IPS-15b (cell line): ENCODE measurements at regions not wholly inside any gene's neighbourhood (a gene's known extent, or its start where the extent isn't known, plus 50 kb on each side); places are given as distances from the start of the nearest gene placed in this dataset.

Experiments used
- H3K27me3 ChIP-seq: one replicate; pipeline ENCODE4 v1.6.1; 2013; ENCODE audit warnings: low read length; ENCODE audit not compliant: control insufficient read depth, insufficient read depth
- H3K36me3 ChIP-seq: one replicate; pipeline ENCODE4 v1.6.1; 2013; ENCODE audit warnings: low read length; ENCODE audit not compliant: control insufficient read depth, insufficient read depth
- H3K4me1 ChIP-seq: one replicate; pipeline ENCODE4 v1.6.1; 2013; ENCODE audit warnings: mild to moderate bottlenecking, low read length; ENCODE audit not compliant: control insufficient read depth, insufficient read depth
- H3K4me3 ChIP-seq: one replicate; pipeline ENCODE4 v1.5.1; 2013; ENCODE audit warnings: low read depth, low read length
- H3K9ac ChIP-seq: one replicate; pipeline ENCODE4 v1.6.1; 2013; ENCODE audit warnings: low read depth, mild to moderate bottlenecking, low read length
- H3K9me3 ChIP-seq: one replicate; pipeline ENCODE4 v1.6.1; 2013; ENCODE audit warnings: mild to moderate bottlenecking, low read length; ENCODE audit not compliant: control insufficient read depth, insufficient read depth

- H3K27me3 ChIP-seq = no peaks in the 10 kb centered on the region
- no peak overlapping the region for H3K9ac ChIP-seq
- H3K4me1 ChIP-seq = no peaks in the 10 kb centered on the region
- no peaks in the 10 kb centered on the region for H3K36me3 ChIP-seq
- H3K9me3 ChIP-seq = no peaks in the 10 kb centered on the region
- no peak overlapping the region for H3K4me3 ChIP-seq
Observed at GRCh38 chr22:27213766-27214581, 556.6 kb downstream of the MIAT start.

DNA sequence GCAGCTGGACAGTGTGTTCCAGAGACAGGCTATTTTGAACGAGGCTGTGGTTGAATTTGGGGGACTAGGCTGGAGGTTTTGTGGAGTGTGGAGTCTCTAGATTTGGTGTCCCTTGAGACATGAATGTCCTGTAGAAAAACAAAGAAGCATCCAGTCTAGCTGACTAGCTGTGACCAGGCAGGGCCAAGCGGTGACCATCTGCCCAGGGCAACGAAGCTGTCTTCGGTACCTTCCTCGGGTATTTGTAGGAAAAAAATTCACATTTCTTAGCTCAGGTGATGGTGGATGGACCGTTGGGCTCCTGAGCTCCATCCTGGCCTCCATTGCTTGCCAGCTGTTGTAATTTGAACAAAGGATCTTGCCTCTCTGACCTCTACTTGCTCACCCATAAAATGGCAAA, 557.3 kb downstream of the MIAT start:
- H3K27me3 ChIP-seq = no peaks in the 10 kb centered on the region

GRCh38 chr22:27215871-27216270, 558.5 kb downstream of the MIAT start:
- H3K4me3 ChIP-seq = no peak overlapping the region
- no peaks in the 10 kb centered on the region for H3K4me1 ChIP-seq
- H3K27me3 ChIP-seq = no peaks in the 10 kb centered on the region
- no peaks in the 10 kb centered on the region for H3K9me3 ChIP-seq
- no peaks in the 10 kb centered on the region for H3K36me3 ChIP-seq
- H3K9ac ChIP-seq = no peak overlapping the region

More for the DNA sequence above, 557.3 kb downstream of the MIAT start:
- Histone ChIP-seq H3K9ac (no peak overlapping the region), H3K4me1 (no peaks in the 10 kb centered on the region), H3K36me3 (no peaks in the 10 kb centered on the region), H3K9me3 (no peaks in the 10 kb centered on the region), H3K4me3 (no peak overlapping the region)

DNA sequence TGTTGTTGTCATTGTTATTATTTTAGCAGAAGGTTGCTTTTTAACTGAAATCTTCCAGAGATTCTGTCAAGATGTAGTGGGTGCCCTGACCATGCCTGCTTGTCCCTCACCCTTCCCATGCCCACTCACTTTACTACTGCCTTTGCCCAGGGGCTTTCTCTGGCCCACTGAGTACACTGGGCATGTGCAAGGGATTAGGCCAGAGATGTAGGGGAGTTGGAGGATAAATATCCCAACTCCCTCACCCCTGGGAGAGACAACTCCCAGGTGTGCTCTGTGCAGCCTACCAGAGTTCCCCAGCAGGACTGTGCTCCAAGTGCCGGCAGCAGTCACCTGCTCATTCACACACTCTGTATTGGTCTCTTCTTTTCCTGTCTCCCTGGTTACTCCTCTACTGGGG, 559.1 kb downstream of the MIAT start:
- Histone ChIP-seq H3K9me3 (no peaks in the 10 kb centered on the region), H3K27me3 (no peaks in the 10 kb centered on the region), H3K36me3 (no peaks in the 10 kb centered on the region), H3K9ac (no peak overlapping the region), H3K4me1 (no peaks in the 10 kb centered on the region), H3K4me3 (no peak overlapping the region)

GRCh38 chr22:27217154-27217553, 559.8 kb downstream of the MIAT start:
- no peaks in the 10 kb centered on the region for H3K27me3 ChIP-seq

DNA sequence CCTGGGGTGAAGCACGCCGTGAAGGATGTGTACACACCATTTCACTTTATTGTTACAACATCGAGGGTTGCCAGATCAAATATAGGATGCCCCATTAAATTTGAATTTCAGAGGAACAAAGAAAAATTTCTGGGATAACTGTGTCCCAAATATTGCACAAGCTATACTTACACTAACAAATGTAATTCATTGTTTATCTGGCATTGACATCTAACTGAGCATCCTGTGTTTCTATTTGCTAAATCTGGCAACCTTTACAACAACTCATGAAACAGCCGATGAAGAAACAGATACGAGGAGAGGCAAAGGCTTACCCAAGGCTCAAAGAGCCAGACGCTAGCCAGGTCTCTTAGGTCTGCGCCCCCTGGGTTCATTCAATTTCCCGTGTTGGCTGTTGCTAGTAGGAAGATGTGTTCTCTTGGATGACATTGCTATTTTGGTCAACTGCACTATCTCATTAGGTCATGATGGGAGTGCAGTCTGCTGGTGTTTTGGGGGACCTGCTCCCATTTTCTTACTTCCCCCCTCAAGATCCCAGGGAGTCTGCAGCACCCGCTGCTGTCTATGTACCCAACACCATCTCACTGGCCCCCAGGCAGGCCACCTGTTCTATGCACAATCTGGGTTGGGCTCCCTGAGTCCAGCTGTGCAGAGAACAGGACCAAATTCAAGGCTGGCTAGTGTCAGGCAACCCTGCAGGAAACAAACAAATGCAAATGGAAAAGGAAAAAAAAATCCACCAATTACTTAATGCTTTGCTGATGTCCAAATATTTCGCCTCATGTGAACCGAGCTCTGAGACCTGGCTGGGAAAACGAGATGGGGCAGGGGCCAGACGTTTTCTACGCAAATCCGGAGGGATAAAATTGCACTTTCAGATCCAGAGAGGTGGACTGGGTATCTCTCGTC, 560.9 kb downstream of the MIAT start:
- H3K36me3 ChIP-seq = no peaks in the 10 kb centered on the region
- no peak overlapping the region for H3K4me3 ChIP-seq
- H3K27me3 ChIP-seq = no peaks in the 10 kb centered on the region
- H3K9me3 ChIP-seq = no peaks in the 10 kb centered on the region
- H3K9ac ChIP-seq = no peak overlapping the region
- no peaks in the 10 kb centered on the region for H3K4me1 ChIP-seq

More at GRCh38 chr22:27217154-27217553, 559.8 kb downstream of the MIAT start:
- no peak overlapping the region for H3K9ac ChIP-seq
- H3K9me3 ChIP-seq = no peaks in the 10 kb centered on the region
- H3K4me1 ChIP-seq = no peaks in the 10 kb centered on the region
- H3K4me3 ChIP-seq = no peak overlapping the region
- no peaks in the 10 kb centered on the region for H3K36me3 ChIP-seq

GRCh38 chr22:27219036-27219435, 561.6 kb downstream of the MIAT start:
- Histone ChIP-seq H3K9me3 (no peaks in the 10 kb centered on the region), H3K27me3 (no peaks in the 10 kb centered on the region), H3K36me3 (no peaks in the 10 kb centered on the region), H3K4me3 (no peak overlapping the region), H3K4me1 (no peaks in the 10 kb centered on the region), H3K9ac (no peak overlapping the region)

DNA sequence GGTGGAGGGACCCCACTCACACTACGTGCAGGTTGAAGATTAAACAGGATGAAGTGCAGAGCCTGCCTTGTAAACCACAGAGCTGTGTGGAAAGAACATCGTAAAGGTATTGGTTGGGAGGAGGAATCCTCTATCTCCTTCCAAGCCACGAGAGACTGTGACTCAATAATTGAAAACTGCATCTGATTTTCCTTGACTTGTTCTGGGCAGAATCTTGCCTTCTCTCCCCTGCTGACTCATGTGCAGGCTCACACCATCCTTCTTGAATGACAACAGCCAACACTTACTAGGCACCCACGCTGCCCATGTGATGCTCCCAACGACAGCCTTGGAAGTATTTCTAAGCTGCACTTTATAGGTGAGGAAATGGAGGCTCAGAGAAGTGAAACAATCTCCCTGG, 563.0 kb downstream of the MIAT start:
- H3K9me3 ChIP-seq = no peaks in the 10 kb centered on the region
- H3K27me3 ChIP-seq = no peaks in the 10 kb centered on the region
- H3K4me3 ChIP-seq = no peak overlapping the region
- no peak overlapping the region for H3K9ac ChIP-seq
- no peaks in the 10 kb centered on the region for H3K36me3 ChIP-seq
- no peaks in the 10 kb centered on the region for H3K4me1 ChIP-seq

DNA sequence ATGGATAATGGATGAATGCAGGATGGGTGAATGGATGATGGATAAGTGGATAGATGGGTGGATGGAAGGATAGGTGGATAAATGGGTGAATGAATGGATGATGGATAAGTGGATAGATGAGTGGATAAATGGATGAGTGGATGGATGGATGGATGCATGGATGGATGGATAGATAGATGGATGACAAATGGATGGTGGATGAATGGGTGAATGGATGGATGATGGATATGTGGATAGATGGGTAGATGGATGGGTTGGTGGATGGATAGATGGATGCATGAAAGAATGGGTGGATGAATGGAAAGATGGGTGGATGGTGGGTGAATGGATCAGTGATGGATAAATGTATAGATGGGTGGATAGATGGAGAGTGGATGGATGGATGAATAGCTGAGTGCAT, 564.8 kb downstream of the MIAT start:
- no peak overlapping the region for H3K9ac ChIP-seq
- no peak overlapping the region for H3K4me3 ChIP-seq
- no peaks in the 10 kb centered on the region for H3K27me3 ChIP-seq
- H3K9me3 ChIP-seq = no peaks in the 10 kb centered on the region
- no peaks in the 10 kb centered on the region for H3K36me3 ChIP-seq
- no peaks in the 10 kb centered on the region for H3K4me1 ChIP-seq

- Histone ChIP-seq H3K9me3 (no peaks in the 10 kb centered on the region), H3K4me3 (no peak overlapping the region), H3K27me3 (no peaks in the 10 kb centered on the region), H3K36me3 (no peaks in the 10 kb centered on the region), H3K9ac (no peak overlapping the region), H3K4me1 (no peaks in the 10 kb centered on the region)
Observed at GRCh38 chr22:27223317-27224177, 566.2 kb downstream of the MIAT start.
